Stimulated activated effector memory CD8-positive, alpha-beta T cell treated with anti-CD3 and anti-CD28 coated beads, Interleukin-12 subunit alpha, Interleukin-12 subunit beta, amount 100 ng/mL, for 72 hours (primary cell): ENCODE measurements at regions not wholly inside any gene's neighbourhood (a gene's known extent, or its start where the extent isn't known, plus 50 kb on each side); places are given as distances from the start of the nearest gene placed in this dataset.

Experiments
- ATAC-seq: fragments of 150-1000 bp; cut with Tn5 transposase; 2 replicates; pipeline ENCODE4 v1.10.0; 2021
- DNase-seq, 2 donors: peaks; one replicate each; pipeline ENCODE4 v3.0.0; 2021 to 2022; ENCODE audit warnings: low spot score in 2 of 2
- H3K27ac Mint-ChIP-seq: one replicate; pipeline ENCODE4 v1.8.0; 2022; ENCODE audit warnings: mild to moderate bottlenecking, mixed read lengths
- H3K36me3 Mint-ChIP-seq: one replicate; pipeline ENCODE4 v1.8.0; 2022; ENCODE audit warnings: mild to moderate bottlenecking, mixed read lengths
- H3K4me1 Mint-ChIP-seq: one replicate; pipeline ENCODE4 v1.8.0; 2022; ENCODE audit warnings: mixed read lengths
- H3K4me3 Mint-ChIP-seq: one replicate; pipeline ENCODE4 v1.8.0; 2022; ENCODE audit warnings: mild to moderate bottlenecking, mixed read lengths
- H3K9me3 Mint-ChIP-seq: one replicate; pipeline ENCODE4 v1.8.0; 2022; ENCODE audit warnings: mixed read lengths

DNA sequence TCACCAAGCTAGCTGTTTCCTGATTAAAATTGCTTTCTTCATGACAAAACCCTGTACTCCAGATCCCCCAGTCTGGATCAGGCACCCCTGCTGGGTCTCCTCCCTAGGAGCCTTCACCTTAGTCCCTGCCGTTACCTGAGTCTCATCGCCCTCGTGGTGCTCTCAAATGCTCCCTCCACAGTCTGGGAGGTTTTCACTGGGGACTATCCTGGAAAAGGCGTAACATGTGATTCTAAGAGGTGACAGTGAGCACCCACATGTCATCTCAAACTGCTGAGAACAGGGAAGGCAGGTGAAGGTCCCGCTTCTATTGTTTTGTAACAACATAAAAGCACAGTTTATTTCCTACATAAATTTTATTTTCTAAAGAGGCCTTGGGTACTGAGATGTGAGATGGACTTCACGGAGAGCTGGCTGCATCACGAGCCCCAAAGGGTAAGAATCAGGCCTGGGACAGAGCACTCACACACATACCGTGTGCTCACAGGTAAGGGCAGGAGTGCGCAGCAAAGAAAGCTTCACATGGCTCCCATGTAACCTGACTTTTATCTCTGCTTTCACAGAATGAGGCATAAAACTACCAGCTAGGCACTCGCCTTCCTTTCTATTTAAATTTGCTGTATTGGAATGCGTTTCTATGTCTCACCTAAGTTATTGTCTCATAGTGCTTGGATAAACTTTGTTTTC, 531.5 kb downstream of the RNF144A start:
- Mint-ChIP-seq H3K4me3 (no peak overlapping the region), H3K9me3 (no peaks in the 10 kb centered on the region), H3K27ac (peak overlapping the region; percentile 99), H3K4me1 (peaks cover 86% of the 10 kb centered on the region), H3K36me3 (peaks cover 29% of the 10 kb centered on the region)
- DNase-seq (peak in 1 of 2 donors; percentile 41), ATAC-seq (no peak)

DNA sequence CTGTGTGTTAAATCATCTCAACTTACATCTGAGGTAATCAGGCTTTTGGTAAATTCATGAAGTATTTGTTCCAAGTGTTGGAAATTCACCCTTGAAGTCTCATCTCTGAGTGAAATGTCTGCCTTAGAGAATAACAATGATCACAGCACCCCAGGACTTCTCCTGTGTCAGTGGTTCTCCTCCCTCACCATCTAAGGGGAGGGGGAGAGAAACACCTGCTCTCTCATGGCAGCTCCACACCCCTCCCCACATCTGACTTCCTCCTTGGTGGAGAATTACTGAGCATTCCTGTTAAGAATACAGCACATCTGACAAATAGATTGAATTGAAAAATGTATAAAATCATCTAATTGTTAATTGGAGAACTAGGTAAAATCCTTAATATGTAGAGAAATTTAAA, 532.1 kb downstream of the RNF144A start:
- Mint-ChIP-seq H3K27ac (peak overlapping the region; percentile 99), H3K4me1 (peaks cover 86% of the 10 kb centered on the region), H3K4me3 (no peak overlapping the region), H3K9me3 (no peaks in the 10 kb centered on the region), H3K36me3 (peaks cover 29% of the 10 kb centered on the region)
- DNase-seq (peak in 1 of 2 donors; percentile 47), ATAC-seq (no peak)

DNA sequence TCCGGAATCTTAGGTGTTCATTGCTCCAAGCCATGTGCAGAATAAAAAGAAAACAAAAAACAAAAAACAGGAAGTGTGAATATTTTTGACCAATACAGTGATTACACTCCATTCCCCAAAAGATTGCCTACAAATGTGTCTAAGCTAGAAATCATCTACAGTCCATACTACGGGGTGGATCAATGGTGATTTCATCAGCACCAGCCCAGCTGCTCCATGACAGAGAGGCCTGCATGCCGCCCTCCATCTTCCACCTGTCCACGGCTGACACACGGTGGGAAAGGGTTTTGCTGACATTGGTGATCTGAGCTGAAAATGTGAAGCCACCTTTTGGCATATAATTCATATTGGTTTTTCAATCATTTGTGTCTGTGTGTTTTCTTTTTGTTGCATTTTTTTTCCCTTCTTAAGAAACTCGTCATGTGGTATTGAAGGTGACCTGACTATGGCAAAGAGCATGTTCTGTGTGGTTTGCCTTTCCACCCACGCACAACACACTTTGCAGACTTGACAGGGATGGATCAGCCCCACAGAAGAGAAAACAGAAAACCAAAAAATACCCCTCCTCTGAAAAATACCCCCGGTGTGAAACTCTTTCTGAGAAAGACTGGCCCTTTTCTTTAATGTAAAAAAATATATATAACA, 533.1 kb downstream of the RNF144A start:
- H3K36me3 Mint-ChIP-seq: peaks cover 29% of the 10 kb centered on the region
- ATAC-seq (peak; percentile 93), DNase-seq (peak; percentile 44 to 81)
- H3K4me3 Mint-ChIP-seq: peak overlapping the region; percentile 45
- H3K9me3 Mint-ChIP-seq: no peaks in the 10 kb centered on the region
- H3K27ac Mint-ChIP-seq: peak overlapping the region; percentile 99
- H3K4me1 Mint-ChIP-seq: peaks cover 81% of the 10 kb centered on the region

DNA sequence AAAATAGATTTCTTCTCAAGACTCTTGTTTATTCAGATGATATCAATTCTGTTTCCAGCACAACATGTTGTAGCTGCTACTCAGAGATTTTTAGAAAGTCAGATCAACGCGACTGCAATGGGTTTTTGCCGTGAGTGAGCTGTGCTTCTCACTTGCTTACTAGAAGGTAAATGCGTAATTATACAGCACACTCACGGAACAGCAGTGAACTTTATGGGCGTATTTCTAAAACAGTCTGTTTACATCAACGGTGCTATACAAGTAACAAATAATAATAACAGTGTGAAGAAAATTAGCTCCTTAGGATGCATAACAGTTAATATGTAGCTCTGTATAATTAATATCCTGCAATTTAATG, 533.6 kb downstream of the RNF144A start:
- Mint-ChIP-seq H3K4me1 (peaks cover 76% of the 10 kb centered on the region), H3K9me3 (no peaks in the 10 kb centered on the region), H3K36me3 (peaks cover 29% of the 10 kb centered on the region), H3K4me3 (peak overlapping the region; percentile 45), H3K27ac (peak overlapping the region; percentile 99)
- DNase-seq (peak in 1 of 2 donors; percentile 67), ATAC-seq (peak; percentile 76)

DNA sequence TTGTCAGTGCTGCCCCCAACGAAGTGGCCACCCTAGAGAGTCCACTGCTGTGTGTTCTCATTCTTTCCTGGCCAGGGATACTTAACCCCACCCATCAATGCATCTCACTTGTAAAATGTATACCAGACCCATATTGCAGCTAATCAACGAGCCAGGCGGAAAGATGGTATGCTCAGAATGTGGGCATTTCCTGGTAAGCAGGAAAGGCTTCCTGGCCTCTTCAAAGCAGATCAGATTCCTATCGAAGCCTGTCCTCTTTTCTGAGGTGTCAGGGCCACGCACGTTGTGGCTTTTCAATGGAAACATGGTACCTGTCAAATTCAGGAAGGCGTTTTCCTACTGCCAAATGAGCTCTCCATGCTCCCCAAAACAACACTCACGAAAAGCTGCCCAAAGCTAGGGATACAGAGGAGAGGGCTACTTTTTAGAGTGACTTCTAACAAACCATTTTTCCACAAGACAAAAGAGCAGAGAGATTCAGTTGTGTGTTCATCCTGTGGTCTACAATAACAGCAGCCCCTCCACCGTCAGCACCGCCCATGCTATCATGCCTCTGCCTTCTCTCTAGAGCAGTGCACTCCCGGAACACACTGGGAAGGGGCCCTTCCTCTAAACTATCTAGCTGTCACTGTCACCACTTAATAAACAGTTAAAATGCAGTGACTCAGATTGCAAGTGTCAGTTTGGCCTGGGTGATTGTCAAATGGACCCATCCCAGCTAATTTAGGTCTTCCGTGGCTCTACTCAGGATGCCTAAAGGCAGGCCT, 535.1 kb downstream of the RNF144A start:
- Mint-ChIP-seq H3K9me3 (no peaks in the 10 kb centered on the region), H3K4me1 (peaks cover 77% of the 10 kb centered on the region), H3K4me3 (peak overlapping the region; percentile 45), H3K27ac (peak overlapping the region; percentile 99), H3K36me3 (peaks cover 29% of the 10 kb centered on the region)
- ATAC-seq: peak; percentile 54
- DNase-seq: peak in 1 of 2 donors; percentile 64

DNA sequence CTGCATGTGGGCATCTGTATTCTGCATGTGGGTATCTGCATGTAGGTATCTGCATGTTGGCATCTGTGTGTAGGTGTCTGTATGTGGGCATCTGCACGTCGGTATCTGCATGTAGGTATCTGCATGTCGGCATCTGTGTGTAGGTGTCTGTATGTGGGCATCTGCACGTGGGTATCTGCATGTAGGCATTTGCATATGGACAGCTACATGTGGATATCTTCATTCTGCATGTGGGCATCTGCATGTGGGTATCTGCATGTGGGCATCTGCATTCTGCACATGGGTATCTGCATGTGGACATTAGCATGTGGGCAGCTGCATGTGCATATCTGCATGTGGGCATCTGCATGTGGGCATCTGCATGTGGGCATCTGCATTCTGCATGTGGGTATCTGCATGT, 537.4 kb downstream of the RNF144A start:
- Mint-ChIP-seq H3K27ac (peak overlapping the region; percentile 99), H3K4me1 (peaks cover 66% of the 10 kb centered on the region)
- DNase-seq: peak in 1 of 2 donors; percentile 44

DNA sequence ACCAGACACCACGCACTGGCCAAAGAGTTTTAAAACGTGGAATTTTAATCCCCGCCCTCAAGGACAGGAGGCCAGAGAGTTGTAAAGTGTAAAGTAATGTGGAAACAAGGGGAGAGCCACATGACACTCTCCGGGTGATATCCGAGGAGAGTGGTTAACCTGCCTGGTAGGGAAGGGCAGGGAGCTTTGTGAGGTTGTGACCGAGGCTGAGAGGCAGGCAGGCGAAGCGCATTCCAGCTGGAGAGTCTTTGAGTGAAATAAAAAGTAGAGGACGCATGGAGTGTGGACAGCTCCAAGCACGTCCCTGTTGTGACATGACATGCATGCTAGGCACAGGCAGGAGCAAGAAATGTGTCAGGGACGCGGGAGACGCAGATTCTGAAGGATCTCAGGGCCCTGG, 539.5 kb downstream of the RNF144A start:
- Mint-ChIP-seq H3K4me3 (no peak overlapping the region), H3K27ac (no peak overlapping the region), H3K36me3 (peaks cover 7% of the 10 kb centered on the region), H3K4me1 (peaks cover 54% of the 10 kb centered on the region), H3K9me3 (no peaks in the 10 kb centered on the region)
- ATAC-seq: no peak
- peak in 1 of 2 donors; percentile 38 for DNase-seq

More for the DNA sequence above, 537.4 kb downstream of the RNF144A start:
- ATAC-seq: no peak
- H3K4me3 Mint-ChIP-seq: no peak overlapping the region
- no peaks in the 10 kb centered on the region for H3K9me3 Mint-ChIP-seq
- H3K36me3 Mint-ChIP-seq: peaks cover 21% of the 10 kb centered on the region

DNA sequence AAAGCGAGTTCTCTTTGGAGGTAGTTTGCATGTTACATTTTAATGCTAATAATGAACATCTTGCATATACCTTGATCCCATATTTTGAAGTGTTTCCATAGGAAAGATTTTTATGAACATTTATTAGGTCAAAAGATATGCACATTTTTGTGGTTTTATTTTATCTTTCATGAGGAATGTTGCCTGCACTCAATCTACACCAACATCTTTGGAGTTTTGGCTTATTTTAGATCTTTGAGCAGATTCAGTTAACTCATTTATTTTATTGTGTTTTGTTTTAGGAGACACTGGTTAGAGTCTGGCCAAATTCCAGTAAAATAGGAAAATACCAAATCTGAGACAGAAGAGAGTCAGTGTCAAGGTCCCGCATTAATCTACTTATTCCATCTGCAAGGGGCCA, 540.9 kb downstream of the RNF144A start:
- no peaks in the 10 kb centered on the region for H3K9me3 Mint-ChIP-seq
- no peak overlapping the region for H3K27ac Mint-ChIP-seq
- no peak for ATAC-seq
- H3K4me1 Mint-ChIP-seq: peaks cover 42% of the 10 kb centered on the region
- DNase-seq: no peak
- no peaks in the 10 kb centered on the region for H3K36me3 Mint-ChIP-seq
- no peak overlapping the region for H3K4me3 Mint-ChIP-seq

DNA sequence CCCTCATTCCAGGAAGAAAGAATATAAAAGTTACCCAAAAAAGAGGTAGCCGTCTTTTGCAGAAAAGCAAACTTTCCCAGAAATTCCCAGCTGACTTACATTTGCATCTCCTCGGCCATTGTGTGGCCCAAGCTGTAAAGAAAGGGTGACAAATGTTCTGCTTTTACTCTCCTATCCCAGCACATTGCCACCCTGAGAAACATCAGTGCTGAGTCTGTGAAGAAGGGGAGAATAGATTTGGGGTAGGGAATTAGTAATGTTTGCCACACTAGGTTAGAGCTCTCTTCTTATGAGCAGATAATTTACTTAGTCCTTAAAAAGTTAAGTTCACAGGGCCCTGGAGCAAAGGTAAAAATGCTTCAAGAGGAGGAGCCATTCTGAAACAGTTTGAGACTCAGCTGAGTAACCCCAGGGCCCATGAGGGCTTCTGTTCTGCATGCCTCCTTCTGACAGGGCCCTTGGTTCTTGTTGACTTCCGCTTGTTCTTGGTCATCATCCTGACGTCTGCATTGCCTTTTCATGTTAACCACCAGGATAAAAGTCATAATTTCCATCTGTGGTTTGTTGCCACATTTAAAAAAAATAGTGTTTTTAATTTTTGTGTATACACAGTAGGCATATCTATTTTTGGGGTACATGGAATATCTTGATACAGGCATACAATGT, 550.7 kb downstream of the RNF144A start:
- peak; percentile 99 for ATAC-seq
- H3K27ac Mint-ChIP-seq: peak overlapping the region; percentile 96
- no peak for DNase-seq
- no peaks in the 10 kb centered on the region for H3K9me3 Mint-ChIP-seq
- H3K36me3 Mint-ChIP-seq: peaks cover 13% of the 10 kb centered on the region
- H3K4me3 Mint-ChIP-seq: peak overlapping the region; percentile 63
- H3K4me1 Mint-ChIP-seq: peaks cover 54% of the 10 kb centered on the region

DNA sequence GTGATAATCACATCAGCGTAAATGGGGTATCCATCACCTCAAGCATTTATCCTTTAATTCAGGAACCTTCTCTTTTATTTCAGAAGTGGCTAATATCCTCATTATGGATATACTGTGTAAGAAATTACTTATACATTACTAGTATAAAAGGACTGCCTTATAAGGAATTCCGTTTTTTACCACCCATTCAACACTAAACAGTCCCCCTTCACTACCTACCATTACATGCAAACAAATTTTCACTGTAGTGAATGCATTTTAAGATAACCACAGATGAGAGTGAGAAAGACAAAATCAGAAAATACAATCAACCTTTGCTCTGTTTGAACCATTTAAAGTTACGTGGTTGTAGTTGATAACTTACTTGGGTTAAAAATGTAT, 551.2 kb downstream of the RNF144A start:
- H3K4me3 Mint-ChIP-seq: peak overlapping the region; percentile 63
- H3K9me3 Mint-ChIP-seq: no peaks in the 10 kb centered on the region
- peaks cover 54% of the 10 kb centered on the region for H3K4me1 Mint-ChIP-seq
- peak overlapping the region; percentile 96 for H3K27ac Mint-ChIP-seq
- DNase-seq: no peak
- peak; percentile 49 for ATAC-seq
- peaks cover 13% of the 10 kb centered on the region for H3K36me3 Mint-ChIP-seq

DNA sequence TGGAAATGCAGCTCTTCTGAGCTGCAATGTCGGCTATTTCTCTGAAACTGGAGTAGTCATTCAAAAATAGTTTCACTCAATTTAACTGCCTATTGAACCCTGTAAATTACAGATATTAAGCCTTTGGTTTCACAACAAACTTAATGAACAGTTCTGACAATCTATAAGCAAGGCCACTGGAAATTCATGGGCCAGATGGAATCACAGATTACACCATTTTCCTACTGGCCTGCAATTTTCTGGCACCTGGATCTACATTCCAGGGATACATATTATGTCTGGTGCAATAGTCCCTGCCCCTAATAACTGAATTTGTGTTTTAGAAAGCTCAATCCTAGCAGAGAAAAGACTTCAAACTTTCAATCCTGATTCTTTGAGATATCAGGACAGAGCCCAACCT, 551.7 kb downstream of the RNF144A start:
- no peaks in the 10 kb centered on the region for H3K9me3 Mint-ChIP-seq
- no peak for ATAC-seq
- H3K4me1 Mint-ChIP-seq: peaks cover 51% of the 10 kb centered on the region
- no peak overlapping the region for H3K4me3 Mint-ChIP-seq
- peak overlapping the region; percentile 96 for H3K27ac Mint-ChIP-seq
- no peak for DNase-seq
- H3K36me3 Mint-ChIP-seq: peaks cover 13% of the 10 kb centered on the region

DNA sequence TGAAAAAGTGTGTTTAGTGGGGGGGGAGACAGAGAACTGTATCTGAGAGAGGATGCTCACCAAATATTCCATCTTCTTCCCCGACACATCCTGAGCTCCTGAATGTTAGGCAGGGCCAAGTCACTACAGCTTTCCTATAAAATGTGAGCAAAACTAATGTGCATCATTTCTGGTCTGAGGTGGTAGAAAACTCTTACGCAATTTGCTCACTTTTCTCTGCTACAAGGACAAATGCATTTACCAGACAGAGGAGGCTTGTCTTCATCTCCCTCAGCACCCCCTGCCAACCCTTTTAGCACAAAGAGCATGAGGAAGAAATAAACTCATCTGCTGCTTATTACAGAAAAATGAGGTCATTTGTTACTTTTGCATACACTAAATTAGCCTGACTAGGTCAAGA, 554.0 kb downstream of the RNF144A start:
- Mint-ChIP-seq H3K36me3 (peaks cover 13% of the 10 kb centered on the region), H3K9me3 (no peaks in the 10 kb centered on the region), H3K4me1 (peaks cover 38% of the 10 kb centered on the region), H3K4me3 (no peak overlapping the region), H3K27ac (no peak overlapping the region)
- ATAC-seq: no peak
- no peak for DNase-seq

DNA sequence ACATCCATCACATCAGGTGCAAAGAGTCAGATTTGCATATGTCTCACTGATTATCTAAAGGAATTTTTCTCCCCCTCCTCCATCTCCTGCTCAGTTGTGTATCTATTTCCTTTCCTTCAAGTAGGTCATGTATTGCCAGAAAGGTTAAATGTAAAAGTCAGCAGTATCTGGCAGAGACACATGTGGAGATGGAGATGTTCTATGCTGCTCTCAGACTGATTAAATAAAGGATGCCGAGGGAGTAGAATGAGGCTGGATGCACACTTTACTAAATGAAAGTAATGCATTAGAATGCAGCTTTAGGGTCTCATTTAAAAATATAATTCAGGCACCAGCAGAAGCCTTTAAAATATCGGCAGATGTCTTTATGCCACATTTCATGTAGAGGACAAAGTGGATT, 555.3 kb downstream of the RNF144A start:
- ATAC-seq (no peak), DNase-seq (no peak)
- no peak overlapping the region for H3K27ac Mint-ChIP-seq
- peaks cover 37% of the 10 kb centered on the region for H3K4me1 Mint-ChIP-seq
- peaks cover 13% of the 10 kb centered on the region for H3K36me3 Mint-ChIP-seq
- no peaks in the 10 kb centered on the region for H3K9me3 Mint-ChIP-seq
- no peak overlapping the region for H3K4me3 Mint-ChIP-seq

DNA sequence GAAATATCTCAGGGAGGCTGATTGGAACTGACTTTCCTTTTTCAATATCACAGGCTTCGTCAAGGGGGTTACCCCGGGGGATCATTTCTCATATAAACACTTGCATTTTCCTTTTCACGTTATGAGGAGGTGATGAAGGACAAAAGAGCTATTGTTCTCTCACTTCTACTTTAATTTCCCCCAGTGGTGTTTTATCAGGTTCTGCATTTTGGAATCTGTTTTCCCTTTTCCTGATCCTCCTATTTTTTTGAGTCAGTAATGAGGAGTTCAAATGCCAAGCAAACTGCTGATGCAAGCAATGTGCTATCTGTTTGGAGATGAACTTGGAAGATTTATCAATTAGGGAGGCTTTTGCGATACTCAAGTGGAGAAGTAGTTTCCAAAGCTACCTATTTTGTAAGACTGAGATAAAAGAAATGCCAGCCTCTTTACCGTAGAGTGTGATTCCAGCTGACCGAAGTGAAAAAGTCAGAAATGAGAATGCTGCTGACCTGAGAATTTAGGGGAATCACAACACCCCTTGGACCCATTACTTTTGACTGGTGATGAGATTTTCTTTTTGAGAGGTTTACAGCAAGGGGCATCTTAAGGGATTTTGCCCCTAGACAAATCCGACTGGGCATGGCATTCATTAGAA, 556.0 kb downstream of the RNF144A start:
- DNase-seq (no peak), ATAC-seq (peak; percentile 47)
- H3K36me3 Mint-ChIP-seq: peaks cover 6% of the 10 kb centered on the region
- peak overlapping the region; percentile 27 for H3K4me3 Mint-ChIP-seq
- peak overlapping the region; percentile 24 for H3K27ac Mint-ChIP-seq
- no peaks in the 10 kb centered on the region for H3K9me3 Mint-ChIP-seq
- H3K4me1 Mint-ChIP-seq: peaks cover 32% of the 10 kb centered on the region

DNA sequence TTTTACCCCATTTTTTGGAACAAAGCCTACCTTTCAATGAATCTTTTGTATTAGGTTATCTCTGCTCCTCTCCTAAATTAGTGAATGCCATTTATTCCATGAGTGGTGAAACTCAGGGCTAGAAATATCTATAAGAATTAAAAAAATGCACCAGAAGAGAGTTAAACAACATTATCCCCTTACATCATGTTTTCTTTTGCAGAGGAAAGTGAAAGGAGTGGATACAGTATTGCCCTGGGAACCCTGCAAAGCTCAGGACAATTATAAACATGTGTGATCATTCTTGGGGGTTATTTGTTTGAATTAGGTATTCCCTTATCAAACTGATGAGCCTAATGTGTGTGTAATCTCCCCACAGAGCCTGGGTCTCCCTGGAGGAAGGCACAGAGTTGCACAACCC, 559.2 kb downstream of the RNF144A start:
- H3K4me3 Mint-ChIP-seq: no peak overlapping the region
- no peak overlapping the region for H3K27ac Mint-ChIP-seq
- H3K4me1 Mint-ChIP-seq: peaks cover 22% of the 10 kb centered on the region
- H3K9me3 Mint-ChIP-seq: peaks cover under 1% of the 10 kb centered on the region
- no peaks in the 10 kb centered on the region for H3K36me3 Mint-ChIP-seq
- no peak for DNase-seq
- ATAC-seq: no peak
